Activated CD4-positive, alpha-beta T cell treated with anti-CD3 and anti-CD28 coated beads for 36 hours (primary cell): ENCODE measurements at regions not wholly inside any gene's neighbourhood (a gene's known extent, or its start where the extent isn't known, plus 50 kb on each side); places are given as distances from the start of the nearest gene placed in this dataset.

Experiments used
- ATAC-seq: fragments of 200-7000 bp; cut with Tn5 transposase; one replicate; pipeline ENCODE4 v1.10.0; 2021; ENCODE audit warnings: mild to moderate bottlenecking, moderate library complexity
- CTCF ChIA-PET: fragments of 350-600 bp; sonication (Branson Sonifier 250); formaldehyde crosslinking; loops from one replicate; lab custom pipeline; 2021; ENCODE audit warnings: antibody characterized with exemption; lab: Charles Lee
- POLR2A ChIA-PET: fragments of 350-600 bp; sonication (Branson Sonifier 250); formaldehyde crosslinking; loops from one replicate; lab custom pipeline; 2021; ENCODE audit warnings: antibody characterized with exemption, inconsistent platforms; lab: Charles Lee
- DNase-seq: peaks from one replicate; pipeline ENCODE4 v3.0.0-alpha.2; 2020
- H3K27ac Mint-ChIP-seq: one replicate; pipeline ENCODE4 v1.8.0; 2021; ENCODE audit warnings: mixed read lengths
- H3K27me3 Mint-ChIP-seq: one replicate; pipeline ENCODE4 v1.8.0; 2021; ENCODE audit warnings: mixed read lengths
- H3K36me3 Mint-ChIP-seq: one replicate; pipeline ENCODE4 v1.8.0; 2021; ENCODE audit warnings: low read depth, mixed read lengths
- H3K4me1 Mint-ChIP-seq: one replicate; pipeline ENCODE4 v1.8.0; 2021; ENCODE audit warnings: mixed read lengths
- H3K4me3 Mint-ChIP-seq: one replicate; pipeline ENCODE4 v1.8.0; 2021; ENCODE audit warnings: mild to moderate bottlenecking, moderate library complexity, mixed read lengths
- H3K9me3 Mint-ChIP-seq: one replicate; pipeline ENCODE4 v1.8.0; 2021; ENCODE audit warnings: low read depth, mixed read lengths
- intact Hi-C, 2 experiments: fragments of 100-400 bp; cut with DNase I in 1 of 2; cut with micrococcal nuclease in 1 of 2; formaldehyde crosslinking; loops; one replicate each; pipeline versions ENCODE4 v1.14.2 to v1.15.1; 2022 to 2024; cut with DNase I, micrococcal nuclease

- Mint-ChIP-seq H3K27ac (peak overlapping the region; percentile 10), H3K36me3 (no peaks in the 10 kb centered on the region), H3K4me1 (peaks cover 22% of the 10 kb centered on the region), H3K27me3 (peaks cover 3% of the 10 kb centered on the region), H3K4me3 (no peak overlapping the region), H3K9me3 (no peaks in the 10 kb centered on the region)
- intact Hi-C loops, result loop anchor here in 1 of 2 experiments (10.0 kb wide), 1 partner anchor 89 kb away; the partner anchor contains the start of gene CEBPB
- ATAC-seq (no peak), DNase-seq (no peak)
- POLR2A ChIA-PET, result no interaction called here
- CTCF ChIA-PET, result interaction anchor here (0.6 to 0.7 kb wide), 3 partner anchors 11 to 73 kb away, joined by 3 read pairs; no protein-coding TSS in a partner anchor
These were observed 92.7 kb downstream of the CEBPB start for GRCh38 chr20:50283370-50283769.

- DNase-seq (peak; percentile 65), ATAC-seq (peak; percentile 69)
- H3K9me3 Mint-ChIP-seq, result no peaks in the 10 kb centered on the region
- no peak overlapping the region for H3K4me3 Mint-ChIP-seq
- intact Hi-C loops, result loop anchor here (2.0 to 10.0 kb wide), 3 partner anchors 55 to 177 kb away; partner anchors contain the start of gene CEBPB (in 1 of the 2)
- ChIA-PET POLR2A (no interaction called here), CTCF (interaction anchor here (0.5 to 1.3 kb wide), 4 partner anchors 45 to 302 kb away, joined by 3 to 5 read pairs (median 4); no protein-coding TSS in a partner anchor)
- peaks cover 3% of the 10 kb centered on the region for H3K27me3 Mint-ChIP-seq
- peaks cover 22% of the 10 kb centered on the region for H3K4me1 Mint-ChIP-seq
- no peaks in the 10 kb centered on the region for H3K36me3 Mint-ChIP-seq
- H3K27ac Mint-ChIP-seq, result peak overlapping the region; percentile 52
These were observed 93.5 kb downstream of the CEBPB start for GRCh38 chr20:50283922-50284810.

- Mint-ChIP-seq H3K27ac (peak overlapping the region; percentile 52), H3K9me3 (no peaks in the 10 kb centered on the region), H3K27me3 (peaks cover under 1% of the 10 kb centered on the region), H3K4me3 (no peak overlapping the region), H3K4me1 (peaks cover 22% of the 10 kb centered on the region), H3K36me3 (no peaks in the 10 kb centered on the region)
- no peak for ATAC-seq
- POLR2A ChIA-PET, result interaction anchor here (0.7 kb wide), 1 partner anchor 132 kb away, joined by 3 read pairs; no protein-coding TSS in a partner anchor
- no peak for DNase-seq
- intact Hi-C loops, result loop anchor here (1.0 to 10.0 kb wide), 4 partner anchors 53 to 176 kb away; partner anchors contain the start of gene CEBPB (in 1 of the 2)
- CTCF ChIA-PET, result interaction anchor here (0.6 to 1.3 kb wide), 8 partner anchors 8 to 200 kb away, joined by 3 to 6 read pairs (median 3); no protein-coding TSS in a partner anchor
These were observed 94.3 kb downstream of the CEBPB start for GRCh38 chr20:50284811-50285375.

- DNase-seq (peak; percentile 50), ATAC-seq (peak; percentile 30)
- CTCF ChIA-PET, result interaction anchor here (0.6 to 1.3 kb wide), 7 partner anchors 9 to 201 kb away, joined by 3 to 6 read pairs (median 3); no protein-coding TSS in a partner anchor
- Mint-ChIP-seq H3K27me3 (no peaks in the 10 kb centered on the region), H3K27ac (peak overlapping the region; percentile 80), H3K36me3 (no peaks in the 10 kb centered on the region), H3K4me1 (peaks cover 22% of the 10 kb centered on the region), H3K4me3 (no peak overlapping the region), H3K9me3 (no peaks in the 10 kb centered on the region)
- intact Hi-C loops, result loop anchor here (1.0 to 10.0 kb wide), 4 partner anchors 53 to 175 kb away; partner anchors contain the start of gene CEBPB (in 1 of the 2)
- POLR2A ChIA-PET, result interaction anchor here (0.7 kb wide), 1 partner anchor 133 kb away, joined by 3 read pairs; no protein-coding TSS in a partner anchor
These were observed 94.9 kb downstream of the CEBPB start for GRCh38 chr20:50285376-50286173.

DNA sequence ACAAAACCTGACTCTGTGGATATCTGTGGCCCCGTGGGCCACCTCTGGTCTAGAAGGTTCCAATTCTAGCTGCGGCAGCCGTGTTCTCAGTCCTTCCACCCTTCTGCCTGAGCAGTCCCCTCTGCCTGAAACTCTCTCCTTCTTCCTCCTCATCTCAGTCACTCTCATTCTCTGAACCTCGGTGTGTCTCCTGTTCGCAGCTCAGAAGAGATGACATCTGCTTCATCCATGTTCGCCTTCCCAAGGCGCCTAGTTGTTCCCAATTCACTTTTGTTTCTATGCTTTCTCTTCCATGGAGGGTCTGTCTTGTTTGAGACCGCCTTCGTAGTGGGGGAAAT is 95.5 kb downstream of the CEBPB start:
- no peaks in the 10 kb centered on the region for H3K9me3 Mint-ChIP-seq
- ChIA-PET CTCF (interaction anchor here (0.9 to 1.2 kb wide), 2 partner anchors 52 to 178 kb away, joined by 3 to 6 read pairs; no protein-coding TSS in a partner anchor), POLR2A (no interaction called here)
- intact Hi-C loops, result loop anchor here in 1 of 2 experiments (10.0 kb wide), 1 partner anchor 91 kb away; the partner anchor contains the start of gene CEBPB
- no peak for DNase-seq
- ATAC-seq, result peak; percentile 13
- H3K4me1 Mint-ChIP-seq, result peaks cover 22% of the 10 kb centered on the region
- no peak overlapping the region for H3K4me3 Mint-ChIP-seq
- H3K27ac Mint-ChIP-seq, result peak overlapping the region; percentile 80
- H3K36me3 Mint-ChIP-seq, result no peaks in the 10 kb centered on the region
- H3K27me3 Mint-ChIP-seq, result peaks cover 2% of the 10 kb centered on the region

GRCh38 chr20:50286609-50287008 is 96.0 kb downstream of the CEBPB start:
- intact Hi-C loops, result loop anchor here in 1 of 2 experiments (10.0 kb wide), 1 partner anchor 92 kb away; the partner anchor contains the start of gene CEBPB
- ChIA-PET POLR2A (no interaction called here), CTCF (interaction anchor here (0.9 kb wide), 1 partner anchor 178 kb away, joined by 3 read pairs; no protein-coding TSS in a partner anchor)
- H3K9me3 Mint-ChIP-seq, result no peaks in the 10 kb centered on the region
- H3K4me1 Mint-ChIP-seq, result peaks cover 22% of the 10 kb centered on the region
- H3K27ac Mint-ChIP-seq, result no peak overlapping the region
- no peaks in the 10 kb centered on the region for H3K36me3 Mint-ChIP-seq
- peaks cover 2% of the 10 kb centered on the region for H3K27me3 Mint-ChIP-seq
- no peak overlapping the region for H3K4me3 Mint-ChIP-seq
- ATAC-seq, result peak; percentile 8
- peak; percentile 33 for DNase-seq

DNA sequence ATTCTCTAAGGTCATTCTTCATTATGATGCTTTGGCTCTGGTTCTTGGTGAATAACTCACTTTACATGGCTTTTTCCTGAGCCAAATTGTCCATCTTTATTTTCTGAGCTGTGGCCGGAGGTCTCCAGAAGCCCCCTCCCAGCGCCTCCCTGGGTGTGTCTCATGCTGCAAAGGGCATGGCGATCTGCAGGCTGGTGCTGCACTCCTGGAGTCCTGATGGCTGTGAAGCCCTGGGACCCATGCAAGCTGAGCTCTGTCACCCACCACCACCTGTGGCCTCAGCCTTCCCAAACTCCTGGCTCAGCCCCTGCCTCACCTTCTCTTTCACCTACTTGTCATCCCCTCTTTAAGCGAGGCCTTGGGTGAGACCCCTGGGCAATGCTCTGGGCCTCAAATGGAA is 96.9 kb downstream of the CEBPB start:
- POLR2A ChIA-PET, result no interaction called here
- Mint-ChIP-seq H3K4me1 (peaks cover 22% of the 10 kb centered on the region), H3K36me3 (no peaks in the 10 kb centered on the region), H3K4me3 (no peak overlapping the region), H3K9me3 (no peaks in the 10 kb centered on the region), H3K27ac (no peak overlapping the region), H3K27me3 (peaks cover 2% of the 10 kb centered on the region)
- intact Hi-C loops, result loop anchor here in 1 of 2 experiments (10.0 kb wide), 1 partner anchor 93 kb away; the partner anchor contains the start of gene CEBPB
- no peak for ATAC-seq
- no peak for DNase-seq
- CTCF ChIA-PET, result no interaction called here

DNA sequence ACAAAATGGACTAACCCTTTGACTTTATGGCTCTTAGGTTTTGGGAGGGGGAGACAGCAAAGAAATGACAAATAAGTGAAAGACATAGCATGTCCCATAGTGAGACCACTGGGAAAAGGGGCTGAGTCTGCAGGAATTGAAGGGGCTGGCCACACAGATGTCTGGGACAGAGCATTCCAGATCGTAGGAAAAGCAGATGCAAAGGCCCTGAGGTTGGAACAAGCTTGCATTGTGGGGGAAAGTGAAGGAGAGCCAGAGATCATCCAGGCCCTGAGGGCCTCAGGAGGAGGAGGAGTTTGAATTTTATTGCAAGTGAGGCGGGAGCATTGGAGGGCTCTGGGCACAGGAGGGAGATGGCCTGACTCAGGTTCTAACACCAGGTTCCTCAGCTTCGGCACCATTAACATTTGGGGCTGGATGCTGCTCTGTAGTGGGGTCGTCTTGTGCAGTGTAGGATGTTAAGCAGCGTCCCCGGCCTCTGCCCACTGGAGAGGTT is 97.5 kb downstream of the CEBPB start:
- Mint-ChIP-seq H3K9me3 (no peaks in the 10 kb centered on the region), H3K27ac (no peak overlapping the region), H3K36me3 (no peaks in the 10 kb centered on the region), H3K27me3 (peaks cover 2% of the 10 kb centered on the region), H3K4me1 (peaks cover 22% of the 10 kb centered on the region), H3K4me3 (no peak overlapping the region)
- ATAC-seq (no peak), DNase-seq (no peak)
- POLR2A ChIA-PET, result no interaction called here
- intact Hi-C loops, result loop anchor here in 1 of 2 experiments (10.0 kb wide), 1 partner anchor 93 kb away; the partner anchor contains the start of gene CEBPB
- CTCF ChIA-PET, result no interaction called here

- Mint-ChIP-seq H3K27me3 (peaks cover 2% of the 10 kb centered on the region), H3K36me3 (no peaks in the 10 kb centered on the region), H3K27ac (no peak overlapping the region), H3K9me3 (no peaks in the 10 kb centered on the region), H3K4me1 (peaks cover 17% of the 10 kb centered on the region), H3K4me3 (no peak overlapping the region)
- intact Hi-C loops, result loop anchor here in 1 of 2 experiments (10.0 kb wide), 1 partner anchor 95 kb away; the partner anchor contains the start of gene CEBPB
- ChIA-PET POLR2A (no interaction called here), CTCF (interaction anchor here (0.5 kb wide), 1 partner anchor 225 kb away, joined by 3 read pairs; no protein-coding TSS in a partner anchor)
- DNase-seq (no peak), ATAC-seq (no peak)
These were observed 99.0 kb downstream of the CEBPB start for GRCh38 chr20:50289581-50289980.

DNA sequence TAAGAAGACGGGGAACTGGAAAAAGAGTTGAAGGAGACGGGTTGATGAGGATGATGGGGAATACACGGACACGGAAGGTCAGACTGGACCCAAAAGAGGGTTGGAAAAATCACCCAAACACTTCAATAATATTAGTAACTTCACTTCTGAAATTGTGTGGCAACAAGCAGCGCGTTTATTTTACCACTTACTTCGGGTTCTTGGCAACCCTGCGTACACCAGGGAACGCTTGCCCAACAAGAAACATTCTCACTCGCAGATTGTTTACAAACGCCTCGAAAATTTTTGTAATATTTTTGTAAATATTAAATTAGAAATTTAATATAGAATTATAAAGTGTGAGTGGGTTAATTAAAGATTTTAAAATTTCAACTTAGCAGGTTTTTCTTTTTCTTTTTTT is 99.5 kb downstream of the CEBPB start:
- intact Hi-C loops, result no loop called here
- Mint-ChIP-seq H3K9me3 (no peaks in the 10 kb centered on the region), H3K27ac (no peak overlapping the region), H3K4me3 (no peak overlapping the region), H3K36me3 (no peaks in the 10 kb centered on the region), H3K27me3 (peaks cover 2% of the 10 kb centered on the region), H3K4me1 (peaks cover 12% of the 10 kb centered on the region)
- POLR2A ChIA-PET, result no interaction called here
- CTCF ChIA-PET, result interaction anchor here (0.5 to 0.6 kb wide), 2 partner anchors 50 to 225 kb away, joined by 3 read pairs; no protein-coding TSS in a partner anchor
- DNase-seq, result no peak
- ATAC-seq, result no peak
